ENCODE measurements at regions not wholly inside any gene's neighbourhood (a gene's known extent, or its start where the extent isn't known, plus 50 kb on each side); places are given as distances from the start of the nearest gene placed in this dataset.

- no peak overlapping the region for H3K27ac ChIP-seq (ENCODE audit: insufficient read depth in 1 of 2, low read depth in 1 of 2, low read length in 2 of 2, poor library complexity in 1 of 2, severe bottlenecking in 2 of 2)
- H3K4me1 ChIP-seq (ENCODE audit: control extremely low read depth in 1 of 4, control insufficient read depth in 4 of 4, insufficient read depth in 4 of 4, low read length in 3 of 4), result no peaks in the 10 kb centered on the region
- H3K36me3 ChIP-seq (ENCODE audit: control insufficient read depth in 4 of 4, insufficient read depth in 4 of 4, low read length in 3 of 4), result no peaks in the 10 kb centered on the region
- 100% methylated on average over 1 of the region's 2 CpGs for WGBS (ENCODE audit: insufficient coverage)
- no peak for DNase-seq
- ChIA-PET CTCF (no interaction called here), POLR2A (no interaction called here)
- no peaks in the 10 kb centered on the region for H3K27me3 ChIP-seq (replicated peaks in 2 of 5; ENCODE audit: control insufficient read depth in 4 of 5, insufficient read depth in 5 of 5, low read length in 4 of 5)
- H3K9me3 ChIP-seq (ENCODE audit: control extremely low read depth in 1 of 5, control insufficient read depth in 4 of 5, insufficient read depth in 2 of 5, low read depth in 1 of 5, low read length in 4 of 5), result peaks cover 0 to 14% (median 10%) of the 10 kb centered on the region in 5 experiments
- H3K4me3 ChIP-seq (ENCODE audit: control insufficient read depth in 1 of 7, extremely low read depth in 1 of 7, insufficient read depth in 4 of 7, low read depth in 2 of 7, low read length in 6 of 7), result no peak overlapping the region
Measured at GRCh38 chr18:10226971-10227370, 227.5 kb upstream of the APCDD1 start.

GRCh38 chr18:10228326-10228725 is 226.1 kb upstream of the APCDD1 start:
- ChIA-PET POLR2A (no interaction called here), CTCF (no interaction called here)
- DNase-seq, result no peak
- H3K27me3 ChIP-seq (replicated peaks in 2 of 5; ENCODE audit: control insufficient read depth in 4 of 5, insufficient read depth in 5 of 5, low read length in 4 of 5), result no peaks in the 10 kb centered on the region
- H3K27ac ChIP-seq (ENCODE audit: insufficient read depth in 1 of 2, low read depth in 1 of 2, low read length in 2 of 2, poor library complexity in 1 of 2, severe bottlenecking in 2 of 2), result no peak overlapping the region
- no peak overlapping the region for H3K4me3 ChIP-seq (ENCODE audit: control insufficient read depth in 1 of 7, extremely low read depth in 1 of 7, insufficient read depth in 4 of 7, low read depth in 2 of 7, low read length in 6 of 7)
- no peaks in the 10 kb centered on the region for H3K36me3 ChIP-seq (ENCODE audit: control insufficient read depth in 4 of 4, insufficient read depth in 4 of 4, low read length in 3 of 4)
- H3K9me3 ChIP-seq (ENCODE audit: control extremely low read depth in 1 of 5, control insufficient read depth in 4 of 5, insufficient read depth in 2 of 5, low read depth in 1 of 5, low read length in 4 of 5), result peaks cover 0 to 14% (median 10%) of the 10 kb centered on the region in 5 experiments
- no peaks in the 10 kb centered on the region for H3K4me1 ChIP-seq (ENCODE audit: control extremely low read depth in 1 of 4, control insufficient read depth in 4 of 4, insufficient read depth in 4 of 4, low read length in 3 of 4)

GRCh38 chr18:10229458-10229857 is 225.0 kb upstream of the APCDD1 start:
- H3K4me3 ChIP-seq (ENCODE audit: control insufficient read depth in 1 of 7, extremely low read depth in 1 of 7, insufficient read depth in 4 of 7, low read depth in 2 of 7, low read length in 6 of 7), result no peak overlapping the region
- H3K36me3 ChIP-seq (ENCODE audit: control insufficient read depth in 4 of 4, insufficient read depth in 4 of 4, low read length in 3 of 4), result no peaks in the 10 kb centered on the region
- no peak overlapping the region for H3K27ac ChIP-seq (ENCODE audit: insufficient read depth in 1 of 2, low read depth in 1 of 2, low read length in 2 of 2, poor library complexity in 1 of 2, severe bottlenecking in 2 of 2)
- peaks cover 0 to 14% (median 10%) of the 10 kb centered on the region in 5 experiments for H3K9me3 ChIP-seq (ENCODE audit: control extremely low read depth in 1 of 5, control insufficient read depth in 4 of 5, insufficient read depth in 2 of 5, low read depth in 1 of 5, low read length in 4 of 5)
- DNase-seq, result no peak
- no peaks in the 10 kb centered on the region for H3K27me3 ChIP-seq (replicated peaks in 2 of 5; ENCODE audit: control insufficient read depth in 4 of 5, insufficient read depth in 5 of 5, low read length in 4 of 5)
- CTCF ChIA-PET, result no interaction called here
- 100% methylated on average over 2 of the region's 3 CpGs for WGBS (ENCODE audit: insufficient coverage)
- no peaks in the 10 kb centered on the region for H3K4me1 ChIP-seq (ENCODE audit: control extremely low read depth in 1 of 4, control insufficient read depth in 4 of 4, insufficient read depth in 4 of 4, low read length in 3 of 4)
- POLR2A ChIA-PET, result no interaction called here

- Histone ChIP-seq H3K4me3 (ENCODE audit: control insufficient read depth in 1 of 7, extremely low read depth in 1 of 7, insufficient read depth in 4 of 7, low read depth in 2 of 7, low read length in 6 of 7) (no peak overlapping the region), H3K9me3 (ENCODE audit: control extremely low read depth in 1 of 5, control insufficient read depth in 4 of 5, insufficient read depth in 2 of 5, low read depth in 1 of 5, low read length in 4 of 5) (peaks cover 0 to 14% (median 10%) of the 10 kb centered on the region in 5 experiments), H3K4me1 (ENCODE audit: control extremely low read depth in 1 of 4, control insufficient read depth in 4 of 4, insufficient read depth in 4 of 4, low read length in 3 of 4) (no peaks in the 10 kb centered on the region), H3K27me3 (replicated peaks in 2 of 5; ENCODE audit: control insufficient read depth in 4 of 5, insufficient read depth in 5 of 5, low read length in 4 of 5) (no peaks in the 10 kb centered on the region), H3K36me3 (ENCODE audit: control insufficient read depth in 4 of 4, insufficient read depth in 4 of 4, low read length in 3 of 4) (no peaks in the 10 kb centered on the region), H3K27ac (ENCODE audit: insufficient read depth in 1 of 2, low read depth in 1 of 2, low read length in 2 of 2, poor library complexity in 1 of 2, severe bottlenecking in 2 of 2) (no peak overlapping the region)
- ChIA-PET CTCF (no interaction called here), POLR2A (no interaction called here)
- 100% methylated on average over 3 of the region's 3 CpGs for WGBS (ENCODE audit: insufficient coverage)
- DNase-seq, result peak; percentile 15 to 68 (median 51)
Measured at GRCh38 chr18:10230072-10230471, 224.4 kb upstream of the APCDD1 start.

- ChIA-PET POLR2A (no interaction called here), CTCF (no interaction called here)
- WGBS (ENCODE audit: insufficient coverage), result 48% methylated on average over 2 of the region's 3 CpGs
- Histone ChIP-seq H3K4me1 (ENCODE audit: control extremely low read depth in 1 of 4, control insufficient read depth in 4 of 4, insufficient read depth in 4 of 4, low read length in 3 of 4) (no peaks in the 10 kb centered on the region), H3K27me3 (replicated peaks in 2 of 5; ENCODE audit: control insufficient read depth in 4 of 5, insufficient read depth in 5 of 5, low read length in 4 of 5) (no peaks in the 10 kb centered on the region), H3K27ac (ENCODE audit: insufficient read depth in 1 of 2, low read depth in 1 of 2, low read length in 2 of 2, poor library complexity in 1 of 2, severe bottlenecking in 2 of 2) (no peak overlapping the region), H3K4me3 (ENCODE audit: control insufficient read depth in 1 of 7, extremely low read depth in 1 of 7, insufficient read depth in 4 of 7, low read depth in 2 of 7, low read length in 6 of 7) (no peak overlapping the region), H3K9me3 (ENCODE audit: control extremely low read depth in 1 of 5, control insufficient read depth in 4 of 5, insufficient read depth in 2 of 5, low read depth in 1 of 5, low read length in 4 of 5) (peaks cover 0 to 7% (median 6%) of the 10 kb centered on the region in 5 experiments), H3K36me3 (ENCODE audit: control insufficient read depth in 4 of 4, insufficient read depth in 4 of 4, low read length in 3 of 4) (no peaks in the 10 kb centered on the region)
- DNase-seq, result no peak
Measured at GRCh38 chr18:10231220-10231619, 223.2 kb upstream of the APCDD1 start.

GRCh38 chr18:10232062-10232461 is 222.4 kb upstream of the APCDD1 start:
- DNase-seq, result no peak
- Histone ChIP-seq H3K9me3 (ENCODE audit: control extremely low read depth in 1 of 5, control insufficient read depth in 4 of 5, insufficient read depth in 2 of 5, low read depth in 1 of 5, low read length in 4 of 5) (peaks cover 0 to 7% (median 6%) of the 10 kb centered on the region in 5 experiments), H3K27ac (ENCODE audit: insufficient read depth in 1 of 2, low read depth in 1 of 2, low read length in 2 of 2, poor library complexity in 1 of 2, severe bottlenecking in 2 of 2) (no peak overlapping the region), H3K4me1 (ENCODE audit: control extremely low read depth in 1 of 4, control insufficient read depth in 4 of 4, insufficient read depth in 4 of 4, low read length in 3 of 4) (no peaks in the 10 kb centered on the region), H3K4me3 (ENCODE audit: control insufficient read depth in 1 of 7, extremely low read depth in 1 of 7, insufficient read depth in 4 of 7, low read depth in 2 of 7, low read length in 6 of 7) (no peak overlapping the region), H3K36me3 (ENCODE audit: control insufficient read depth in 4 of 4, insufficient read depth in 4 of 4, low read length in 3 of 4) (no peaks in the 10 kb centered on the region), H3K27me3 (replicated peaks in 2 of 5; ENCODE audit: control insufficient read depth in 4 of 5, insufficient read depth in 5 of 5, low read length in 4 of 5) (no peaks in the 10 kb centered on the region)
- CTCF ChIA-PET, result no interaction called here
- POLR2A ChIA-PET, result no interaction called here
- WGBS (ENCODE audit: insufficient coverage), result no CpG with 5 or more reads among the region's 2 CpGs

GRCh38 chr18:10233082-10233875 is 221.2 kb upstream of the APCDD1 start:
- Histone ChIP-seq H3K4me1 (ENCODE audit: control extremely low read depth in 1 of 4, control insufficient read depth in 4 of 4, insufficient read depth in 4 of 4, low read length in 3 of 4) (no peaks in the 10 kb centered on the region), H3K4me3 (ENCODE audit: control insufficient read depth in 1 of 7, extremely low read depth in 1 of 7, insufficient read depth in 4 of 7, low read depth in 2 of 7, low read length in 6 of 7) (no peak overlapping the region), H3K9me3 (ENCODE audit: control extremely low read depth in 1 of 5, control insufficient read depth in 4 of 5, insufficient read depth in 2 of 5, low read depth in 1 of 5, low read length in 4 of 5) (peaks cover 0 to 7% (median 6%) of the 10 kb centered on the region in 5 experiments), H3K27me3 (replicated peaks in 2 of 5; ENCODE audit: control insufficient read depth in 4 of 5, insufficient read depth in 5 of 5, low read length in 4 of 5) (no peaks in the 10 kb centered on the region), H3K27ac (ENCODE audit: insufficient read depth in 1 of 2, low read depth in 1 of 2, low read length in 2 of 2, poor library complexity in 1 of 2, severe bottlenecking in 2 of 2) (no peak overlapping the region), H3K36me3 (ENCODE audit: control insufficient read depth in 4 of 4, insufficient read depth in 4 of 4, low read length in 3 of 4) (no peaks in the 10 kb centered on the region)
- CTCF ChIA-PET, result no interaction called here
- WGBS (ENCODE audit: insufficient coverage), result 91% methylated on average over 10 of the region's 10 CpGs
- no peak for DNase-seq
- POLR2A ChIA-PET, result no interaction called here

Data from common myeloid progenitor, CD34-positive (primary cell).